ENCODE measurements at regions not wholly inside any gene's neighbourhood (a gene's known extent, or its start where the extent isn't known, plus 50 kb on each side); places are given as distances from the start of the nearest gene placed in this dataset.

GRCh38 chr4:12319765-12320164 lies 891.1 kb upstream of the HS3ST1 start:
- H3K27me3 Mint-ChIP-seq (ENCODE audit: insufficient read depth), result no peaks in the 10 kb centered on the region

GRCh38 chr4:12304905-12305304 lies 876.2 kb upstream of the HS3ST1 start:
- H3K36me3 Mint-ChIP-seq (ENCODE audit: low read depth), result 0 out of 2 replicates have a peak, but pooled peaks cover 6% of the 10 kb centered on the region

More at GRCh38 chr4:12319765-12320164, 891.1 kb upstream of the HS3ST1 start:
- DNase-seq, result no peak
- Mint-ChIP-seq H3K36me3 (ENCODE audit: low read depth) (no peaks in the 10 kb centered on the region; the same call in 1 of the 2 replicates), H3K27ac (no peak overlapping the region), H3K9me3 (peaks cover 43% of the 10 kb centered on the region), H3K4me1 (ENCODE audit: low read depth) (no peaks in the 10 kb centered on the region), H3K4me3 (no peak overlapping the region)
- no peak for TF ChIP-seq CTCF (IDR thresholded peaks at IDR 0.05)

GRCh38 chr4:12296366-12296765 lies 867.7 kb upstream of the HS3ST1 start:
- Mint-ChIP-seq H3K4me3 (no peak overlapping the region), H3K27me3 (ENCODE audit: insufficient read depth) (no peaks in the 10 kb centered on the region; the same call in none of the 2 replicates), H3K27ac (no peak overlapping the region), H3K4me1 (ENCODE audit: low read depth) (no peaks in the 10 kb centered on the region), H3K9me3 (peaks cover 64% of the 10 kb centered on the region), H3K36me3 (ENCODE audit: low read depth) (no peaks in the 10 kb centered on the region; the same call in 1 of the 2 replicates)
- no peak for DNase-seq
- no peak for TF ChIP-seq CTCF (IDR thresholded peaks at IDR 0.05)

More at GRCh38 chr4:12304905-12305304, 876.2 kb upstream of the HS3ST1 start:
- no peak for TF ChIP-seq CTCF (IDR thresholded peaks at IDR 0.05)
- DNase-seq, result no peak
- peaks cover 70% of the 10 kb centered on the region for H3K9me3 Mint-ChIP-seq
- no peak overlapping the region for H3K4me3 Mint-ChIP-seq
- H3K27me3 Mint-ChIP-seq (ENCODE audit: insufficient read depth), result no peaks in the 10 kb centered on the region
- no peaks in the 10 kb centered on the region for H3K4me1 Mint-ChIP-seq (ENCODE audit: low read depth)
- H3K27ac Mint-ChIP-seq, result no peak overlapping the region

- H3K27me3 Mint-ChIP-seq (ENCODE audit: insufficient read depth), result no peaks in the 10 kb centered on the region; the same call in none of the 2 replicates
- no peak for DNase-seq
Measured at GRCh38 chr4:12293906-12294525, 865.3 kb upstream of the HS3ST1 start.

GRCh38 chr4:12286351-12286750 lies 857.7 kb upstream of the HS3ST1 start:
- no peaks in the 10 kb centered on the region for H3K36me3 Mint-ChIP-seq (ENCODE audit: low read depth)
- peaks cover 30% of the 10 kb centered on the region for H3K9me3 Mint-ChIP-seq
- H3K27me3 Mint-ChIP-seq (ENCODE audit: insufficient read depth), result no peaks in the 10 kb centered on the region
- H3K4me3 Mint-ChIP-seq, result no peak overlapping the region
- H3K27ac Mint-ChIP-seq, result no peak overlapping the region
- TF ChIP-seq CTCF (IDR thresholded peaks at IDR 0.05), result no peak
- H3K4me1 Mint-ChIP-seq (ENCODE audit: low read depth), result no peaks in the 10 kb centered on the region
- no peak for DNase-seq

More at GRCh38 chr4:12293906-12294525, 865.3 kb upstream of the HS3ST1 start:
- Mint-ChIP-seq H3K27ac (no peak overlapping the region), H3K4me3 (no peak overlapping the region), H3K4me1 (ENCODE audit: low read depth) (no peaks in the 10 kb centered on the region), H3K36me3 (ENCODE audit: low read depth) (no peaks in the 10 kb centered on the region; the same call in 1 of the 2 replicates), H3K9me3 (peaks cover 53% of the 10 kb centered on the region)
- TF ChIP-seq CTCF (IDR thresholded peaks at IDR 0.05), result no peak
